HepG2 (cell line): ENCODE measurements at regions not wholly inside any gene's neighbourhood (a gene's known extent, or its start where the extent isn't known, plus 50 kb on each side); places are given as distances from the start of the nearest gene placed in this dataset.

Source experiments
- EEA1 ChIP-seq: sonication (generic); formaldehyde crosslinking; IDR thresholded peaks from 2 replicates; pipeline ENCODE4 v1.5.1; 2020; ENCODE audit warnings: mild to moderate bottlenecking, missing genetic modification reagents, borderline replicate concordance
- ELF3 ChIP-seq: IDR thresholded peaks from 2 replicates; pipeline ENCODE4 v1.6.1; 2016; ENCODE audit warnings: missing genetic modification reagents, missing compliant biosample characterization
- MXI1 ChIP-seq: IDR thresholded peaks from 3 replicates; pipeline ENCODE4 v1.6.1; 2012; ENCODE audit warnings: low read depth, low read length, inconsistent platforms, borderline replicate concordance
- SMC3 ChIP-seq: IDR thresholded peaks from 2 replicates; pipeline ENCODE4 v1.6.1; 2011; ENCODE audit warnings: low read length, improper control_type of control experiment
- SRY ChIP-seq: sonication (generic); formaldehyde crosslinking; IDR thresholded peaks from 2 replicates; pipeline ENCODE4 v1.8.0; 2022; ENCODE audit warnings: mild to moderate bottlenecking, missing genetic modification reagents
- ZNF670 ChIP-seq: sonication (generic); formaldehyde crosslinking; IDR thresholded peaks from 2 replicates; pipeline ENCODE4 v1.8.0; 2022; ENCODE audit warnings: mild to moderate bottlenecking, missing genetic modification reagents, borderline replicate concordance

DNA sequence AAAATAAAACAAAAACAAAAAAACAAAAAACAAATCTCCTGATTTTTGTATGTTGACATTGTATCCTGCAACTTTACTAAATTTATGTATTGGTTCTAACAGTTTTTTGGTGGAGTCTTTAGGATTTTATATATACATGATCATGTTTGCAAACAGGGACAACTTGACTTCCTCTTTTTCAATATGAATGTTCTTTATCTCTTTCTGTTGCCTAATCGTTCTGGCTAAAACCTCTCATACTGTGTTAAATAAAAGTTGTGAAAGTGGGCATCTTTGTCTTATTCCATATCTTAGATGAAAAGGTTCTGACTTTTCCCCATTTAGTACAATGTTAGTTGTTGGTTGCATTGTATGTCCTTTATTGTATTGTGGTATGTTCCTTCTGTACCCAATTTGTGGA, 261.7 kb upstream of the NOX3 start:
- TF ChIP-seq MXI1: no peak
- no peak for TF ChIP-seq EEA1 (CRISPR knock-in tag)
- TF ChIP-seq SRY (CRISPR knock-in tag): no peak
- TF ChIP-seq ELF3 (CRISPR knock-in tag): no peak
- TF ChIP-seq SMC3: no peak
- no peak for TF ChIP-seq ZNF670 (CRISPR knock-in tag)
